ENCODE measurements at regions not wholly inside any gene's neighbourhood (a gene's known extent, or its start where the extent isn't known, plus 50 kb on each side); places are given as distances from the start of the nearest gene placed in this dataset.

- Histone ChIP-seq H3K27ac (ENCODE audit: low read depth in 1 of 2, low read length in 1 of 2) (no peak overlapping the region), H3K4me1 (ENCODE audit: control insufficient read depth in 5 of 5, insufficient read depth in 5 of 5, low read length in 5 of 5) (no peaks in the 10 kb centered on the region), H3K9me3 (ENCODE audit: control insufficient read depth in 4 of 4, insufficient read depth in 3 of 4, low read length in 3 of 4) (no peaks in the 10 kb centered on the region), H3K4me3 (no peak overlapping the region), H3K9ac (ENCODE audit: insufficient read depth in 1 of 2, low read length in 2 of 2) (no peak overlapping the region), H3K36me3 (ENCODE audit: control insufficient read depth in 4 of 4, insufficient read depth in 4 of 4, low read length in 4 of 4) (no peaks in the 10 kb centered on the region), H3K27me3 (ENCODE audit: control insufficient read depth in 3 of 3, insufficient read depth in 3 of 3, low read length in 2 of 3) (no peaks in the 10 kb centered on the region)
- WGBS, 2 donors = 51 to 69% methylated on average over 4 of the region's 4 CpGs
- ATAC-seq (ENCODE audit: insufficient read depth, low FRiP score) = no peak
- DNase-seq = no peak
- no peak for TF ChIP-seq CTCF (IDR thresholded peaks at IDR 0.05; ENCODE audit: control extremely low read depth, extremely low read depth)
Measured at GRCh38 chr1:69128204-69128603, 439.5 kb upstream of the LRRC7 start.

GRCh38 chr1:69129538-69129937 is 438.2 kb upstream of the LRRC7 start:
- no peaks in the 10 kb centered on the region for H3K9me3 ChIP-seq (ENCODE audit: control insufficient read depth in 4 of 4, insufficient read depth in 3 of 4, low read length in 3 of 4)
- H3K4me1 ChIP-seq (ENCODE audit: control insufficient read depth in 5 of 5, insufficient read depth in 5 of 5, low read length in 5 of 5) = no peaks in the 10 kb centered on the region
- no peaks in the 10 kb centered on the region for H3K27me3 ChIP-seq (ENCODE audit: control insufficient read depth in 3 of 3, insufficient read depth in 3 of 3, low read length in 2 of 3)
- no peak overlapping the region for H3K4me3 ChIP-seq
- DNase-seq (no peak), ATAC-seq (ENCODE audit: insufficient read depth, low FRiP score) (no peak)
- no peaks in the 10 kb centered on the region for H3K36me3 ChIP-seq (ENCODE audit: control insufficient read depth in 4 of 4, insufficient read depth in 4 of 4, low read length in 4 of 4)
- TF ChIP-seq CTCF (IDR thresholded peaks at IDR 0.05; ENCODE audit: control extremely low read depth, extremely low read depth) = no peak
- H3K9ac ChIP-seq (ENCODE audit: insufficient read depth in 1 of 2, low read length in 2 of 2) = no peak overlapping the region
- no peak overlapping the region for H3K27ac ChIP-seq (ENCODE audit: low read depth in 1 of 2, low read length in 1 of 2)
- WGBS, 2 donors = 74 to 75% methylated on average over 4 of the region's 4 CpGs

- ATAC-seq (ENCODE audit: insufficient read depth, low FRiP score) (no peak), DNase-seq (no peak)
- 62 to 75% methylated on average over 1 of the region's 1 CpG for WGBS, 2 donors
- Histone ChIP-seq H3K27me3 (ENCODE audit: control insufficient read depth in 3 of 3, insufficient read depth in 3 of 3, low read length in 2 of 3) (no peaks in the 10 kb centered on the region), H3K4me3 (no peak overlapping the region), H3K36me3 (ENCODE audit: control insufficient read depth in 4 of 4, insufficient read depth in 4 of 4, low read length in 4 of 4) (no peaks in the 10 kb centered on the region), H3K9ac (ENCODE audit: insufficient read depth in 1 of 2, low read length in 2 of 2) (no peak overlapping the region), H3K9me3 (ENCODE audit: control insufficient read depth in 4 of 4, insufficient read depth in 3 of 4, low read length in 3 of 4) (peaks cover 0 to 3% (median 3%) of the 10 kb centered on the region in 4 donors), H3K27ac (ENCODE audit: low read depth in 1 of 2, low read length in 1 of 2) (no peak overlapping the region), H3K4me1 (ENCODE audit: control insufficient read depth in 5 of 5, insufficient read depth in 5 of 5, low read length in 5 of 5) (no peaks in the 10 kb centered on the region)
- no peak for TF ChIP-seq CTCF (IDR thresholded peaks at IDR 0.05; ENCODE audit: control extremely low read depth, extremely low read depth)
Measured at GRCh38 chr1:69138172-69138571, 429.6 kb upstream of the LRRC7 start.

- no peak overlapping the region for H3K4me3 ChIP-seq
- H3K27me3 ChIP-seq (ENCODE audit: control insufficient read depth in 3 of 3, insufficient read depth in 3 of 3, low read length in 2 of 3) = no peaks in the 10 kb centered on the region
- H3K4me1 ChIP-seq (ENCODE audit: control insufficient read depth in 5 of 5, insufficient read depth in 5 of 5, low read length in 5 of 5) = no peaks in the 10 kb centered on the region
- H3K9me3 ChIP-seq (ENCODE audit: control insufficient read depth in 4 of 4, insufficient read depth in 3 of 4, low read length in 3 of 4) = peaks cover 0 to 3% (median 3%) of the 10 kb centered on the region in 4 donors
- no peak overlapping the region for H3K27ac ChIP-seq (ENCODE audit: low read depth in 1 of 2, low read length in 1 of 2)
- H3K36me3 ChIP-seq (ENCODE audit: control insufficient read depth in 4 of 4, insufficient read depth in 4 of 4, low read length in 4 of 4) = no peaks in the 10 kb centered on the region
- DNase-seq (no peak), ATAC-seq (ENCODE audit: insufficient read depth, low FRiP score) (no peak)
- 79 to 88% methylated on average over 4 of the region's 4 CpGs for WGBS, 2 donors
- H3K9ac ChIP-seq (ENCODE audit: insufficient read depth in 1 of 2, low read length in 2 of 2) = no peak overlapping the region
- TF ChIP-seq CTCF (IDR thresholded peaks at IDR 0.05; ENCODE audit: control extremely low read depth, extremely low read depth) = no peak
Measured at GRCh38 chr1:69139007-69139406, 428.7 kb upstream of the LRRC7 start.
